ENCODE measurements at regions not wholly inside any gene's neighbourhood (a gene's known extent, or its start where the extent isn't known, plus 50 kb on each side); places are given as distances from the start of the nearest gene placed in this dataset.
"Not testable (repeated sequence)": the region's sequence is repeated elsewhere in the genome, so short reads cannot be mapped to it uniquely, and the experiment has no call there.

- Histone ChIP-seq H3K36me3 (ENCODE audit: insufficient read depth in 1 of 2, low read depth in 1 of 2) (no peaks in the 10 kb centered on the region), H3K27me3 (ENCODE audit: insufficient read depth in 3 of 3, low read length in 2 of 3) (no peaks in the 10 kb centered on the region), H3K27ac (no peak overlapping the region), H3K4me3 (no peak overlapping the region), H3K9me3 (peaks cover 5% of the 10 kb centered on the region), H3K4me1 (no peaks in the 10 kb centered on the region)
- ATAC-seq (no peak), DNase-seq (no peak)
- intact Hi-C loops (cut with DNase I): no loop called here
- TF ChIP-seq CTCF (IDR thresholded peaks at IDR 0.05): no peak
- 74 to 91% (median 85%) methylated on average over 5 of the region's 5 CpGs for WGBS, 3 donors
Observed at GRCh38 chrX:19243431-19243830, 100.3 kb upstream of the PDHA1 start.

- ATAC-seq; DNase-seq; H3K27me3 ChIP-seq (ENCODE audit: insufficient read depth in 3 of 3, low read length in 2 of 3); intact Hi-C loops (cut with DNase I); H3K4me3 ChIP-seq; H3K9me3 ChIP-seq; H3K36me3 ChIP-seq (ENCODE audit: insufficient read depth in 1 of 2, low read depth in 1 of 2); H3K4me1 ChIP-seq; H3K27ac ChIP-seq: not testable (repeated sequence)
- WGBS, 3 donors: 70 to 80% (median 79%) methylated on average over 6 of the region's 6 CpGs
Observed at GRCh38 chrX:19244921-19245320, 98.8 kb upstream of the PDHA1 start.

- no peak for ATAC-seq
Observed at GRCh38 chrX:19245711-19246269, 97.9 kb upstream of the PDHA1 start.

GRCh38 chrX:19256986-19257385 is 86.7 kb upstream of the PDHA1 start:
- no peak overlapping the region for H3K4me3 ChIP-seq
- 70 to 74% (median 73%) methylated on average over 8 of the region's 8 CpGs for WGBS, 3 donors
- no peaks in the 10 kb centered on the region for H3K36me3 ChIP-seq (ENCODE audit: insufficient read depth in 1 of 2, low read depth in 1 of 2)
- ATAC-seq: no peak
- H3K27ac ChIP-seq: no peak overlapping the region
- no peak for TF ChIP-seq CTCF (IDR thresholded peaks at IDR 0.05)
- intact Hi-C loops (cut with DNase I): no loop called here
- no peaks in the 10 kb centered on the region for H3K9me3 ChIP-seq
- DNase-seq: no peak
- peaks cover 0 to 3% (median 0%) of the 10 kb centered on the region in 3 donors for H3K27me3 ChIP-seq (ENCODE audit: insufficient read depth in 3 of 3, low read length in 2 of 3)
- no peaks in the 10 kb centered on the region for H3K4me1 ChIP-seq

More at GRCh38 chrX:19245711-19246269, 97.9 kb upstream of the PDHA1 start:
- 63 to 76% (median 70%) methylated on average over 4 of the region's 4 CpGs for WGBS, 3 donors
- no peaks in the 10 kb centered on the region for H3K4me1 ChIP-seq
- no peaks in the 10 kb centered on the region for H3K36me3 ChIP-seq (ENCODE audit: insufficient read depth in 1 of 2, low read depth in 1 of 2)
- intact Hi-C loops (cut with DNase I): no loop called here
- H3K4me3 ChIP-seq: no peak overlapping the region
- no peak overlapping the region for H3K27ac ChIP-seq
- peaks cover under 1% of the 10 kb centered on the region for H3K9me3 ChIP-seq
- DNase-seq: no peak
- no peak for TF ChIP-seq CTCF (IDR thresholded peaks at IDR 0.05)
- H3K27me3 ChIP-seq (ENCODE audit: insufficient read depth in 3 of 3, low read length in 2 of 3): no peaks in the 10 kb centered on the region

- H3K4me3 ChIP-seq; H3K9me3 ChIP-seq; intact Hi-C loops (cut with DNase I); H3K27ac ChIP-seq; H3K36me3 ChIP-seq (ENCODE audit: insufficient read depth in 1 of 2, low read depth in 1 of 2); H3K27me3 ChIP-seq (ENCODE audit: insufficient read depth in 3 of 3, low read length in 2 of 3); H3K4me1 ChIP-seq; DNase-seq; ATAC-seq: not testable (repeated sequence)
- 74 to 88% (median 88%) methylated on average over 10 of the region's 10 CpGs for WGBS, 3 donors
Observed at GRCh38 chrX:19261026-19261425, 82.7 kb upstream of the PDHA1 start.

- 63 to 95% (median 92%) methylated on average over 1 of the region's 1 CpG for WGBS, 3 donors
- no peak for TF ChIP-seq CTCF (IDR thresholded peaks at IDR 0.05)
- DNase-seq (no peak), ATAC-seq (no peak)
- H3K27ac ChIP-seq: no peak overlapping the region
- H3K4me1 ChIP-seq: no peaks in the 10 kb centered on the region
- H3K36me3 ChIP-seq (ENCODE audit: insufficient read depth in 1 of 2, low read depth in 1 of 2): no peaks in the 10 kb centered on the region
- intact Hi-C loops (cut with DNase I): no loop called here
- H3K9me3 ChIP-seq: no peaks in the 10 kb centered on the region
- H3K27me3 ChIP-seq (ENCODE audit: insufficient read depth in 3 of 3, low read length in 2 of 3): no peaks in the 10 kb centered on the region
- no peak overlapping the region for H3K4me3 ChIP-seq
Observed at GRCh38 chrX:19270727-19271126, 73.0 kb upstream of the PDHA1 start.

Data from psoas muscle (tissue), 7 donors.